Neuron (in vitro differentiated cells): ENCODE measurements at regions not wholly inside any gene's neighbourhood (a gene's known extent, or its start where the extent isn't known, plus 50 kb on each side); places are given as distances from the start of the nearest gene placed in this dataset.

Experiments
- H2AFZ ChIP-seq: one replicate; pipeline ENCODE4 v1.6.1; 2013; ENCODE audit warnings: low read depth, mild to moderate bottlenecking, inconsistent platforms, low read length, moderate library complexity
- H3K27me3 ChIP-seq: one replicate; pipeline ENCODE4 v1.6.1; 2013; ENCODE audit warnings: low read length; ENCODE audit not compliant: insufficient read depth
- H3K36me3 ChIP-seq: one replicate; pipeline ENCODE4 v1.6.1; 2013; ENCODE audit warnings: low read length; ENCODE audit not compliant: insufficient read depth
- H3K4me1 ChIP-seq: one replicate; pipeline ENCODE4 v1.6.1; 2013; ENCODE audit warnings: low read length; ENCODE audit not compliant: insufficient read depth
- H3K4me3 ChIP-seq: 2 replicates; pipeline ENCODE4 v1.5.1; 2013; ENCODE audit warnings: mild to moderate bottlenecking, low read length, moderate library complexity
- H3K9me3 ChIP-seq: one replicate; pipeline ENCODE4 v1.6.1; 2013; ENCODE audit warnings: low read length

DNA sequence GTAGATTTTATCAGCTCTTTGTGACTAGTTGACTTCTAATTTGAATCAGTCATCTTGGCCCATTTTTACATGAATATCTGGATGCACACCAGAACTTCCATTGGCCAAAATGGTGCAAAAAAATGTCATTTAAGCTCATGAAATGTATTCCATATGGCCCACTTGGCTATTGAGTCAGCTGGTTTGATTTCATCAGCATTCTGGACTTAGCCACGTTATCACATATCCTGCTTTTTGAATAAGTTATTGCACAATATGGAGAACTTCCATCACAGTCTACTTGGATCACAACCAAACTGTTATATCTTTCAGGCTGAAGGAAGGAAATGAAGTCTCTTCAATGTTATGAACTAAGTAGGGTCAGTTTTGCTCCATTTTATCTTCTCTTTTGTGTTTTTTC lies 640.6 kb downstream of the PCDH7 start:
- peaks cover 1% of the 10 kb centered on the region for H3K9me3 ChIP-seq
- no peak overlapping the region for H3K4me3 ChIP-seq
- H3K36me3 ChIP-seq, result no peaks in the 10 kb centered on the region
- no peak overlapping the region for H2AFZ ChIP-seq
- no peaks in the 10 kb centered on the region for H3K27me3 ChIP-seq
- no peaks in the 10 kb centered on the region for H3K4me1 ChIP-seq

DNA sequence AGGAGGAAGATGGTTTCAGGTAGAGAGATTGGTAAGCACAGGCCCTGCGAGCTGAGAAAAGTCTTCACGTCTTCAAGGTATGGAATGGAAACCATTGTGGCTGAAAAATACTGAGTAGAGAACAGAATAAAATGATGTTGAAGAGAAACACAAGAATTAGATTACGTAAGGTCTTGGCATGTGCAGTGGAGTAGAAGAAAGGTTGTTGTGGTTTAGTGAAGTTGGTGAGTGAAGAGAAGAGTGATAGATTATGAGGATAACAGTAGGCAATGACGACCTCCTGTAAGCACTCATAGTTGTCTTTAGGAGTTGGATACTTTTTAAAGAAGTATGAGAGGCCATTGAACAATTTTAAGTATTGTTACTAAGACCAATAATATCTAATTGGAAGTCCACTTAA lies 642.6 kb downstream of the PCDH7 start:
- H3K4me3 ChIP-seq, result no peak overlapping the region
- H3K36me3 ChIP-seq, result no peaks in the 10 kb centered on the region
- no peaks in the 10 kb centered on the region for H3K4me1 ChIP-seq
- H3K9me3 ChIP-seq, result peaks cover under 1% of the 10 kb centered on the region
- H3K27me3 ChIP-seq, result no peaks in the 10 kb centered on the region
- H2AFZ ChIP-seq, result no peak overlapping the region

GRCh38 chr4:31365006-31365690 lies 645.0 kb downstream of the PCDH7 start:
- Histone ChIP-seq H2AFZ (no peak overlapping the region), H3K4me1 (no peaks in the 10 kb centered on the region), H3K9me3 (no peaks in the 10 kb centered on the region), H3K36me3 (no peaks in the 10 kb centered on the region), H3K4me3 (no peak overlapping the region), H3K27me3 (no peaks in the 10 kb centered on the region)

GRCh38 chr4:31366041-31366440 lies 645.9 kb downstream of the PCDH7 start:
- Histone ChIP-seq H3K27me3 (no peaks in the 10 kb centered on the region), H2AFZ (no peak overlapping the region), H3K36me3 (no peaks in the 10 kb centered on the region), H3K9me3 (no peaks in the 10 kb centered on the region), H3K4me1 (no peaks in the 10 kb centered on the region), H3K4me3 (no peak overlapping the region)

DNA sequence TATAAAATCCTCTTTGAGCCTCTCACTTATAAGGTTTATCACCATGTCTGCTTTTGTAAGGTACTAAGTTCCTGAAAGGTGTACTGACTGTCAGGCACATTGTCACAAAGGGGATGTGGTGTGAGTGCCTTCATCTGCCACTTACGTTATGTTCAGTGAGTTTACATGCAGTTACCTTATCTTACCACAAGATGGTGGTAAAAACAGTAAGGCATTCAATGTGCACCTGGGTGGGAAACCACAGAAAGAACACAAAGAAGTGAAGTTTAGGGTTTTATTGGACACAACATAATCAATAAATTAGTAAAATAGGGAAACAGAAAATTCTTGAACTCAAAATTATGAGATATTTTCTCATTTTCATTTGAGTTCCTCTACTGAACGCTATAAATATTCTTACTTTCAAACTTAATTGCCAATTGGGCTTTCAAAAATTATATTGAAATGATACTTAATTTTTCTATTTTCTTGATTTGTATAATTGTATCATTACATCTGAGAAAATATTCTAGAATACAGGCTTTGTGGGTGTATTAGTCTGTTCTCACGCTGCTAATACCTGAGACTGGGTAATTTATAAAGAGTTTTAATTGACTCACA lies 650.8 kb downstream of the PCDH7 start:
- Histone ChIP-seq H3K4me1 (no peaks in the 10 kb centered on the region), H3K36me3 (no peaks in the 10 kb centered on the region), H3K9me3 (peaks cover 3% of the 10 kb centered on the region), H2AFZ (no peak overlapping the region), H3K27me3 (no peaks in the 10 kb centered on the region), H3K4me3 (no peak overlapping the region)

GRCh38 chr4:31374256-31374960 lies 654.2 kb downstream of the PCDH7 start:
- no peak overlapping the region for H3K4me3 ChIP-seq
- no peaks in the 10 kb centered on the region for H3K27me3 ChIP-seq
- no peak overlapping the region for H2AFZ ChIP-seq
- peaks cover 3% of the 10 kb centered on the region for H3K9me3 ChIP-seq
- H3K36me3 ChIP-seq, result no peaks in the 10 kb centered on the region
- H3K4me1 ChIP-seq, result no peaks in the 10 kb centered on the region

DNA sequence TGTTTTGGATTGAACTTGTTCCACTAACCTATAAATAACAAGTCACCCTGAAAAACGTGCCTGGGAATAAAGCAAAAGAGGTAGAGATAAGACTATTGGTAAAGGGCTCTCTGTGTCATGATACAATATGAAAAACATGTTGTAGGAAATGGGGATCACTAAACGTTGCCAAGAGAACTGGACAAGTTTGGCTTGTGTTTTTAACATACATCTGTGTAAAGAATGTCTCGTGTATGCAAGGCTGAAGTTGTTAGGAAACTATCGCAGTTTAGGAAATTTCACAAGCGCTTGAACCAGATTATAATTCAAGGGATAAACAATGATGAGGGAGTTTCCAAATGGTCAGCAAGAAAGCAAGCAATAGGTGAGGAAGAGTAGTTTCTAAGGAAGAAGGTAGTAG lies 655.8 kb downstream of the PCDH7 start:
- no peak overlapping the region for H2AFZ ChIP-seq
- no peaks in the 10 kb centered on the region for H3K36me3 ChIP-seq
- H3K4me3 ChIP-seq, result no peak overlapping the region
- H3K27me3 ChIP-seq, result no peaks in the 10 kb centered on the region
- H3K9me3 ChIP-seq, result peaks cover 3% of the 10 kb centered on the region
- H3K4me1 ChIP-seq, result no peaks in the 10 kb centered on the region

GRCh38 chr4:31379364-31379763 lies 659.2 kb downstream of the PCDH7 start:
- Histone ChIP-seq H3K4me3 (no peak overlapping the region), H3K27me3 (no peaks in the 10 kb centered on the region), H3K9me3 (peaks cover 1% of the 10 kb centered on the region), H2AFZ (no peak overlapping the region), H3K4me1 (no peaks in the 10 kb centered on the region), H3K36me3 (no peaks in the 10 kb centered on the region)

DNA sequence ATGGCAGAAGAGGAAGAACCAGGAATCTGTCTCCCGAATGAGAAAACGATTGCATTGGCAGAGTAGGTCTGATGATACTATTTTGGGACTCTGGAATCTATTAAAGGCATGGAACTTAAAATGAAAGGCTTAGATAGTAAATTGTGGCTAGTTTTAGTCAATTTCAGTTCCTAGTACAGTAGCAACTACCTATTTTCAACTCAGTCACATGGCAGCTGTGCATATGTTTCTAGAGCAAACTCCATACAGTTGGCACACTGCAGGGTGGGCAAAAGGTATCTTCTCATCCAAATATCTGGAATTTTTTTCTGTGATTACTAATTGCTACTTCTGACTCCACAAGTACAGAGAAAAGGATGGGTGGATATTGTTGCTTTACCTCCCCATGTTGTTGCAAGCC lies 663.6 kb downstream of the PCDH7 start:
- Histone ChIP-seq H3K4me3 (no peak overlapping the region), H3K9me3 (no peaks in the 10 kb centered on the region), H3K4me1 (no peaks in the 10 kb centered on the region), H2AFZ (no peak overlapping the region), H3K36me3 (no peaks in the 10 kb centered on the region), H3K27me3 (no peaks in the 10 kb centered on the region)

DNA sequence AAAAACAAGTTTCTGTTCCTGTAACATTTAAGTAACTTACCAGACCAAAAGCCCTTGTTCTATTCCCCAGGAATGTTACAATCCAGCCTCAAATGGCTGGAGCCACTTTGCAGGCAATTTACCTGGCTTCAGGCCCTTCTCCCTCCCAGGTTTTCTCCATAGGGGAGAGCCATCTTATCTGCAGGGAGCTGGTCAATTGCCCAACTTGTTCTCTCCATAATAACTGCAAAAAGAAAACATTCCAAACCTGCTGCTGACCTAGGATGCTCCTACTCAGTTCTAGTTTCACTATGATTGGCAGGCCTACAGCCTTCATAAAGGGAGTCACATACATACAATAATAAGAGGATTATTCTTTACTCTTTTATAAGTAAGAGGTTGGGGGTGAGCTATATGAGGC lies 670.7 kb downstream of the PCDH7 start:
- Histone ChIP-seq H3K4me1 (no peaks in the 10 kb centered on the region), H3K4me3 (no peak overlapping the region), H3K9me3 (no peaks in the 10 kb centered on the region), H3K27me3 (no peaks in the 10 kb centered on the region), H3K36me3 (no peaks in the 10 kb centered on the region), H2AFZ (peak overlapping the region; percentile 58)

DNA sequence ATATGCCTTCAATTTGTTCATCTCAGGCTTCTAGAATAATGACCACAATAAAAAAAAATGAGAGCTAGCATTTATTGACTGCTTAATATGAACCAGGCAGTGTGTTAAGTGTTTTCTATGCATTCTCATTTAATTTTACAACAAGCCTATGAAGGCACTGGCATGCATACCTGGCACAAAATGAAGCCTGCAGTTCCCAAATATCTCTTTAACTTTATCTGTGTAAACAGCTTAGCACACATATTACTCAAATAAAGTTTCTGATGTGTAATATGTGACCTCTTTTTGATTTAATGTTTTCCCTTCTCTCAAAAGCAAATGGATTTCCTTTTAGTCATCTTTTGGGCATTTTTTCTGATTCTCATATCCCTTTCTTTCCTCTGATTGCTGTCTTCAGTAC lies 671.8 kb downstream of the PCDH7 start:
- Histone ChIP-seq H3K4me3 (no peak overlapping the region), H3K36me3 (no peaks in the 10 kb centered on the region), H3K4me1 (no peaks in the 10 kb centered on the region), H3K27me3 (no peaks in the 10 kb centered on the region), H3K9me3 (no peaks in the 10 kb centered on the region), H2AFZ (no peak overlapping the region)

DNA sequence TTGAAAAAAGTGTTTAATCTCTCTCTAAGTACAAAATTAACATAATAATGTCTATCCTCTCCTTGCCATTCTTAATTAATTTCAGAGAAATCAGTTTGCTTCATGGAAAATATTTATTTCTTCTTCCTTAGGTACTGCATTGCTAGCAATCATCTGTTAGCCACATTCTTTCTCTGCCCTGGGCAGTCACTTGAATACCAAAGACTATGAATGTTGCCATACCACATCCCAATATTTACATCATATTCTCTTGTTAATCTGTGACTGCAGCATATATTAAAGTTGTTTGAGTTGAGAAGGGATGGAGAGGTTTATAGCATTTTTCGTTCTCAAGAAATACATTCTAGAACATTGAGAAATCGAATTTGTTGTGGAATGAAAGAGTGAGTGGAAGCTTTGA lies 672.8 kb downstream of the PCDH7 start:
- Histone ChIP-seq H3K36me3 (no peaks in the 10 kb centered on the region), H3K4me1 (no peaks in the 10 kb centered on the region), H2AFZ (no peak overlapping the region), H3K4me3 (no peak overlapping the region), H3K27me3 (no peaks in the 10 kb centered on the region), H3K9me3 (no peaks in the 10 kb centered on the region)

- H3K9me3 ChIP-seq, result no peaks in the 10 kb centered on the region
- no peak overlapping the region for H2AFZ ChIP-seq
- H3K4me1 ChIP-seq, result peaks cover 6% of the 10 kb centered on the region
Measured at GRCh38 chr4:31408121-31408520, 688.0 kb downstream of the PCDH7 start.

More at GRCh38 chr4:31408121-31408520, 688.0 kb downstream of the PCDH7 start:
- H3K36me3 ChIP-seq, result no peaks in the 10 kb centered on the region
- H3K4me3 ChIP-seq, result no peak overlapping the region
- H3K27me3 ChIP-seq, result no peaks in the 10 kb centered on the region
